GM19238 (cell line): ENCODE measurements at regions not wholly inside any gene's neighbourhood (a gene's known extent, or its start where the extent isn't known, plus 50 kb on each side); places are given as distances from the start of the nearest gene placed in this dataset.

ENCODE experiments used
- DNase-seq: peaks from one replicate; pipeline ENCODE4 v3.0.0; 2011; ENCODE audit warnings: low spot score; ENCODE audit not compliant: insufficient read length

DNA sequence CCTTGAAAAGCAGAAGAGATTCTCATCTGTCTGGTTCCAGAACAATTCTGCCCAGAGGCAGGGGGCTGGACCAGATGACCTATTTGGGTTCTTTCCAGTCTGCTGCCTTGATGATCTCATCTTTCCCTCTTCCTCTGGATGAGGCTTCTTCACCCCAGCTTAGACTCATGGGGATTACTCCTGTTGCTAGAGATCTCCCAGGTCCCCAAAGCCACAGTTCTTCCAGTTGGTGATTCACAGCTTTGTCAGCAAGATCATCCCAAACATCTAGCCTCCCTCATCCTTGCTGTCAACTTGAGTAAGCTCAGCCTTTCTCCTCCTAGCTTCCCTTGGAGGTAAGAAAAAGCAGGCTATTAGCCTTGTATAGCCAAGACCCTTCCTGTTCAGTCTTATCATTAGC lies 64.2 kb upstream of the PJA1 start:
- DNase-seq, result no peak

GRCh38 chrX:69228732-69229131 lies 63.5 kb upstream of the PJA1 start:
- no peak for DNase-seq

DNA sequence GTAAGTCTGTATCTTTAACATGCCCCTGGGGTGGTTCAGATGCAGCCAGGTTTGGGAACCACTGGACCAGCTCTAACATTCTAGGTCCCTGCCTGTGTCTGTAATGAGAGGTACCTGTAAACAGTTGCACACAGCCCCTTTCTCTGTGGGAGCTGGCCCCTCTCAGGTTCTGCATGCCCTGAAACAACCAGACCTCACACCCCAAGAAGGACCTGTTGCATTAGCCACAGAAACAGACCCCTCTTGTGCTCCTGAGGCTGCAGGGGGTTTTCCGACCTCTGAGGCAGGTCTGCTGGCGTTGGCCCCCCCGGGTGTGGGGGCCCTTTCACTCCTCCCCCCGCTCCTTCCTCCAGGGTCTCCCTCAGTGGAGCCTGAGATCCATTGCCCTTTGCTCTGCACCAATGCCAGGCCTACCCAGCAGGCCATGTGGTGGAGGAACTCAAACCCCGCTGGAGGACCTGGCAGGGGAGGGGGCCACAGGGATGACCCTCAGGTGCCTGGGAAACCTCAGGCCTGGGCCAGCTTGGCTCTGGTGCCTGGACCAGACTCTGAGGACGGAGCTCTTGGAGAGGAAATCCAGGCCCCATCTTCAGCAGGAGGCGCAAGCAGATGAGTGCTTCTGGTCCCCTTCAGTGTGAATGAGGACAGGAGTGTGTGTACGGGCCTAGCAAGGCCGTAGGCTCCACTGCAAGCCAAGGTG lies 61.4 kb upstream of the PJA1 start:
- no peak for DNase-seq

DNA sequence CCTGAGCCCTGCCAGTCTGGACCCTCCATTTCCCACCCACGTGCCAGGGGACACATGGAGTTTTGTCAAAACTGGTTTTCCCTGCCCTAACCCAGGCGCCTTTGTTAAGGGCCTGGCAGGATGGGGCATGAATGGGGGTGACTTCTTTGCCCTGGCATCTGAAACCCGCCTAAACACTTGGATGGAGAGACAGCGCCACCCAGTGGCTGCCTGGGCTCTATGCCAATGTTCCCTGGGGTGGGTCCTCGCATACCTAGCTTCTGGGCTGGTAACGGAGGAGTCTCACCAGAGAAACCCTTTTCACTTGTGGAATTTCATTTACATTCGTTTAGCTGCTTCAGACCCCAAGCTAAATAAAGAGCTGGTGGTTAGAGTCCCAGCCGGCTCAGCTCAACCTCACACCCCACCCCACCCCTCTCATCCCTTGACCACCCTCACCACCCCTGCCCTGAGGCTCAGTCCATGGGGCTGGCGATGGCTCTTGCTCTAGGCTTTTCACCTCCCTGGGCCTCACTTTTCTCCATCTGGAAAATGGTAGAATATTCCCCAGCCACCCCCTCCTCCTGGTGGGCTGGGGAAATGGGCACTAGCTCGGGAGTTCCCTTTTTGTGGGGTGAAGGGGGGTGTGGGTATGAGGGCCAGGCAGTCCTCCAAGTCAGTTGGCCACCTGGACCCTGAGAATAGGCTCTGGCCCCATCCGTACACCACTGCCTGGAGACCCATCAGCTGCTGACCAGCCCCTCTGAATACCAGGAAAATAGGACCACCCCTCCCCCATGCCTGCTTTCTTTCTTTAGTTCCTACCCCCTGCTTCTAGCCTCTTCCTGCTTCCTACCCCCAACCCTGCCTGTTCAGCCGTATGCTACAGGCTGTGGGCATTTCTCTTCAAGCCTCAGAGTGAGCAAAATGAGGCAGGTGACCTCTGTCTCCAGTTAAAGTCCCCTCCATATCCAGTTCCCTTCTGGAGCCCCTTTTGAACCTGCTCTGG lies 57.1 kb upstream of the PJA1 start:
- peak; percentile 45 for DNase-seq

DNA sequence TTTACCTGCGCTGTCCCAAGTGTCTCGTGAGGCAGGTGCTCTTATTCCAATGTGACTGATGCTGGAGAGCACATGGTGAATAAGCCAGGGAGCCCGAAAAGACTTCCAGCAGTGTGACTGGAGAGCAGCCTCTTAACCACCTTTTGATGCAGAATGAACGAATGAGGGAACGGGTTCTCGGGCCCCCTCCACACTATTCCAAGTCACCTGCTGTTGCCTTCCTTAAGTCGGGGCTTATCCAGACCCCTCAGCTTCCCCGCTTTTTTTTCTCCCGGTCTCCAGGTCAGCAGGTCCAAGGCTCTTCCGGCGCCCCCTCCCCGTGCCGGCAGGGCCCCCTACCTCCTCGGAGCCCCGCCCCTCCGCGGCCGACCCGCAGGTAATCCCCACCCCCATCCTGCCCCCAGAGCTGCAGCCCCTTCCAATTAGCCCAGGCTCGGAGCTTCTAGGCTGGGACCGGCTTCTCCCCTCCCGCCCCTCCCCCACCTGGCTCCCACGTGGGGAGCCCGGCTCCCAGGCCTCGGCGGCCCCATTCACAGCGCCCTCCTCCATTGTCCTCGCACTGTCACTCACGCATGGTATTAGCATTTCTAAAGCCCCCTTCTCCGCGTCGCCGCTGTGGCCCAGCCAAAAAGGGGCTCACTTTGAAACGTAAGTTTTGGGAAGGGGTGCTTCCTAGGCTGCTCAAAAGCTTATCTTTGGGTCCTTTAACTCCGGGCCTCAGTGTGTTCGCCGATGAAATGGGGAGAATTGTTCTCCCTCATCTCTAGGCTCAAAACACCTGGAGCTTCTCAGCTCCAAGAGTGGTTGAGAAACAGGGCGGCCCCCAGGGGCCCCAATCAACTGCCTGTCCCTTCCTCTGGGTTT lies 56.2 kb upstream of the PJA1 start:
- DNase-seq, result no peak

DNA sequence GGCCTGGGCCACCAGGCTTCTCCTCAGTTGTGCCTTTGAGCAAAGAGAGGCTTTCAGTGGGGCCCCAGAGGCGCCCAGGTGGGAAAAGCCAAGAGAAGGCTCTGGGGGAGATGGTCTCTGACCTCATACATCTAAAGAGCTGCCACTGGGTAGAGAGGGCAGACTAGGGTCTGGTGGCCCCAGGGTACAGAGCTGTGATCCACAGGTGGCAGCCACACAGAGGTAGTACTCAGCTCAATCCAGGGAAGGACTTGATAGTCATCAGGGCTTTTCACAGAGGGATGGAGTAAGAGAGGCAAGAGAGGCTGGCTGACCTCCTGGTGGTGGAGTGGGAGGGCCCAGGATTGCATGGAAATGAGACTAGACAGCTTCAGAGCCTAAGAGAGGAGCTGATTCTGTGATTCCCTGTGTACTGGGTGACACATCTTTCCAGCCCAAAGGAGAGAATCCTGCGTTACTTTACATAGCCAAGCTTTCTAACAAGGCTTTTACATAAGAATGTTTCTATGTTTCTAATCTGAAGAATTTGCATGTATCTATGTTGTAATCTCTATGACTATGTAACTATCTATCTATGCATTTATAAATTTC lies 53.2 kb upstream of the PJA1 start:
- DNase-seq, result no peak

- no peak for DNase-seq
Measured at GRCh38 chrX:69216911-69217310, 51.7 kb upstream of the PJA1 start.

- no peak for DNase-seq
Measured at GRCh38 chrX:69216446-69216845, 51.2 kb upstream of the PJA1 start.

- no peak for DNase-seq
Measured at GRCh38 chrX:69215161-69215875, 50.1 kb upstream of the PJA1 start.
